Endothelial cell of umbilical vein (primary cell): ENCODE measurements at regions not wholly inside any gene's neighbourhood (a gene's known extent, or its start where the extent isn't known, plus 50 kb on each side); places are given as distances from the start of the nearest gene placed in this dataset.

Experiments
- BruUV-seq: library from RNA; stranded (reverse); fragments of 400-500 nt; replicated peaks from 2 replicates; lab custom pipeline; 2021; lab: Mats Ljungman, UMichigan
- CTCF ChIA-PET: fragments of 300-600, 350-600 bp; sonication (Branson Sonifier 250); formaldehyde crosslinking; loops from one replicate; lab custom pipeline; 2021; ENCODE audit warnings: antibody characterized with exemption, inconsistent platforms; lab: Charles Lee
- POLR2A ChIA-PET: fragments of 300-600, 350-600 bp; sonication (Branson Sonifier 250); formaldehyde crosslinking; loops from one replicate; lab custom pipeline; 2021; ENCODE audit warnings: antibody characterized with exemption, inconsistent platforms; lab: Charles Lee
- DNase-seq: peaks from one replicate; pipeline ENCODE4 v3.0.0-alpha.2; 2011; ENCODE audit warnings: low read depth, low spot score
- FAIRE-seq: peaks from 2 replicates; lab custom pipeline; 2011; peaks lifted over from hg19 to GRCh38; lab: Jason Lieb, UNC
- H2AFZ ChIP-seq: 2 replicates; pipeline ENCODE4 v1.6.0; 2012; ENCODE audit warnings: low read depth, low read length, control low read depth, inconsistent platforms
- H3K27ac ChIP-seq: 2 replicates; pipeline ENCODE4 v1.5.1; 2011; ENCODE audit warnings: low read depth, mild to moderate bottlenecking, control low read depth, low read length, moderate library complexity; ENCODE audit not compliant: insufficient read depth
- H3K27me3 ChIP-seq, 2 experiments: 2 replicates each; pipeline versions ENCODE4 v1.6.0 to v1.6.1; 2011; ENCODE audit warnings: low read length in 2 of 2, mixed read lengths in 1 of 2; ENCODE audit not compliant: control insufficient read depth in 2 of 2, insufficient read depth in 2 of 2
- H3K36me3 ChIP-seq, 2 experiments: 2 replicates in 1 of 2; 3 replicates in 1 of 2; pipeline ENCODE4 v1.5.1; 2011; ENCODE audit warnings: low read length in 2 of 2, mild to moderate bottlenecking in 1 of 2, moderate library complexity in 1 of 2; ENCODE audit not compliant: control insufficient read depth in 2 of 2, insufficient read depth in 2 of 2; ENCODE audit errors: extremely low read depth in 1 of 2
- H3K4me1 ChIP-seq: 3 replicates; pipeline ENCODE4 v1.5.1; 2011; ENCODE audit warnings: mild to moderate bottlenecking, low read length; ENCODE audit not compliant: control insufficient read depth, insufficient read depth; ENCODE audit errors: extremely low read depth
- H3K4me2 ChIP-seq: 2 replicates; pipeline ENCODE4 v1.6.1; 2011; ENCODE audit warnings: low read length, control low read depth, mixed read lengths; ENCODE audit not compliant: insufficient read depth
- H3K4me3 ChIP-seq, 3 experiments: fragments of 200-600 bp in 1 of 3; sonication (generic), shearing (Covaris generic) in 1 of 3; replicated peaks in 1 of 3; 2 replicates each; pipeline ENCODE4 v1.5.1; 2011 to 2016; ENCODE audit warnings: control low read depth in 3 of 3, low read length in 3 of 3, mild to moderate bottlenecking in 2 of 3, inconsistent platforms in 1 of 3, low read depth in 1 of 3, moderate library complexity in 1 of 3; ENCODE audit not compliant: insufficient read depth in 1 of 3
- H3K79me2 ChIP-seq: 2 replicates; pipeline ENCODE4 v1.6.0; 2012; ENCODE audit warnings: low read length, inconsistent platforms; ENCODE audit not compliant: control insufficient read depth, insufficient read depth
- H3K9ac ChIP-seq: replicated peaks from 2 replicates; pipeline ENCODE3; 2011; ENCODE audit warnings: low read length, control low read depth; ENCODE audit not compliant: insufficient read depth; ENCODE audit errors: extremely low read depth
- H3K9me1 ChIP-seq: replicated peaks from 3 replicates; pipeline ENCODE4 v1.6.0; 2011; ENCODE audit warnings: mild to moderate bottlenecking, low read length; ENCODE audit not compliant: control insufficient read depth, insufficient read depth; ENCODE audit errors: extremely low read depth
- H3K9me3 ChIP-seq: replicated peaks from 2 replicates; pipeline ENCODE4 v1.5.1; 2012; ENCODE audit warnings: low read length, inconsistent platforms; ENCODE audit not compliant: control insufficient read depth, insufficient read depth
- H4K20me1 ChIP-seq: replicated peaks from 2 replicates; pipeline ENCODE3; 2011; ENCODE audit warnings: mild to moderate bottlenecking, low read length; ENCODE audit not compliant: control insufficient read depth, insufficient read depth; ENCODE audit errors: extremely low read depth
- EZH2 ChIP-seq: IDR thresholded peaks from 2 replicates; pipeline ENCODE4 v1.6.1; 2012; ENCODE audit warnings: borderline replicate concordance, low read depth, mild to moderate bottlenecking, moderate library complexity, low read length, inconsistent platforms; ENCODE audit not compliant: severe bottlenecking
- MYC ChIP-seq: IDR thresholded peaks from one replicate; pipeline ENCODE4 v1.6.1; 2011; ENCODE audit warnings: mild to moderate bottlenecking, low read depth, low read length
- dilution Hi-C: fragments of 300-500 bp; cut with MboI; formaldehyde crosslinking; loops from one replicate; pipeline ENCODE4 v1.15.0; 2019; ENCODE audit warnings: low sequenced_read_pairs; ENCODE audit not compliant: extremely low pct_ligation_motif_present
- intact Hi-C: fragments of 100-400 bp; cut with micrococcal nuclease; formaldehyde crosslinking; loops from one replicate; pipeline ENCODE4 v1.10.0; 2022

- Histone ChIP-seq H3K36me3 (no peaks in the 10 kb centered on the region), H3K4me1 (no peaks in the 10 kb centered on the region), H3K9ac (no peak overlapping the region), H3K4me2 (no peak overlapping the region), H3K27ac (no peak overlapping the region), H3K4me3 (no peak overlapping the region), H4K20me1 (no peaks in the 10 kb centered on the region), H3K9me1 (no peaks in the 10 kb centered on the region), H3K27me3 (peaks cover 0 to 3% of the 10 kb centered on the region in 2 experiments), H3K79me2 (no peaks in the 10 kb centered on the region), H3K9me3 (no peaks in the 10 kb centered on the region), H2AFZ (peak overlapping the region; percentile 45)
- ChIA-PET POLR2A (no interaction called here), CTCF (no interaction called here)
- no TSS peak for BruUV-seq
- intact Hi-C loops (no loop called here), dilution Hi-C loops (no loop called here)
- FAIRE-seq (no peak), DNase-seq (no peak)
- TF ChIP-seq EZH2, result no peak
Observed at GRCh38 chr21:15343066-15343465, 278.3 kb upstream of the NRIP1 start.

GRCh38 chr21:15352009-15352408, 287.2 kb upstream of the NRIP1 start:
- DNase-seq (no peak), FAIRE-seq (no peak)
- Histone ChIP-seq H3K9me3 (no peaks in the 10 kb centered on the region), H3K27me3 (no peaks in the 10 kb centered on the region), H3K4me3 (no peak overlapping the region), H3K9ac (no peak overlapping the region), H3K4me1 (peaks cover 28% of the 10 kb centered on the region), H3K79me2 (no peaks in the 10 kb centered on the region), H3K27ac (no peak overlapping the region), H4K20me1 (no peaks in the 10 kb centered on the region), H2AFZ (no peak overlapping the region), H3K9me1 (no peaks in the 10 kb centered on the region), H3K4me2 (no peak overlapping the region), H3K36me3 (no peaks in the 10 kb centered on the region)
- dilution Hi-C loops, result no loop called here
- TF ChIP-seq MYC, result no peak
- intact Hi-C loops, result no loop called here
- ChIA-PET POLR2A (no interaction called here), CTCF (no interaction called here)
- no TSS peak for BruUV-seq
